Spleen (tissue), 7 donors: ENCODE measurements at regions not wholly inside any gene's neighbourhood (a gene's known extent, or its start where the extent isn't known, plus 50 kb on each side); places are given as distances from the start of the nearest gene placed in this dataset.

Experiments used
- POLR2A ChIP-seq, 3 donors: fragments of 450-650 bp; IDR thresholded peaks; one replicate each; pipeline ENCODE4 v1.5.1; 2017; ENCODE audit warnings: antibody characterized with exemption in 3 of 3, mild to moderate bottlenecking in 1 of 3
- POLR2AphosphoS5 ChIP-seq, 3 donors: sonication (generic); formaldehyde crosslinking; IDR thresholded peaks; one replicate each; pipeline ENCODE4 v1.5.1; 2017; ENCODE audit warnings: antibody characterized with exemption in 3 of 3
- TF ChIP-seq, protein P1 (sequence below), 11 experiments: fragments of 200-600 bp in 7 of 11; fragments of 450-650 bp in 4 of 11; sonication (generic) in 4 of 11; IDR thresholded peaks in 8 of 11; conservative IDR thresholded peaks in 3 of 11; 1 replicate in 7 of 11; 2 replicates in 4 of 11; pipeline versions ENCODE4 v1.4.0 to v1.8.0; 2016 to 2021; ENCODE audit warnings: antibody characterized with exemption in 11 of 11, inconsistent platforms in 4 of 11, mild to moderate bottlenecking in 1 of 11
- donor health status: DM: no; HTN: no; CAD: no; lungs with moderate emphysema.
- donor health status: DM: no; HTN: no; CAD: no.
- donor health status: DM: no; HTN: no; CAD: no.

DNA sequence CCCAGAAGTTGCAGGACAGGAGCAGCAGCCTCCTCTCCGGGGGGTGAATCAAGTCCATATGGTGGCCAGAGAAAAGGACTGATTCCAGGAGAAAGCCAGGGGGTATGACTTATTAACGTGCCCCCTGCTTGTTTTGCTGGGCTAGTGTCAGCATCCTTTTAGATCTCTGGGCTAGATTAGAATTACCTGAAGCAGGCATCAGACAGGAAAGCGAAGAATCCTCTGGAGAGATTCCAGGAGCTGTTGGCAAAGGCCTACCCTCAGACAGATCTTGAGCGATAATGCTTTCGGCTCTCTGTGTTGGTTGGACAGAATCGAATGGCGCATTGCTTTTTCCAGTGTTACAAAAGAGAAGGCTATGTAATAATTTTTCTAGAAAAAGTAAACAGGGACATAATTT is 164.0 kb upstream of the GLI3 start:
- TF ChIP-seq POLR2A (IDR thresholded peaks at IDR 0.05) (no peak), POLR2AphosphoS5 (IDR thresholded peaks at IDR 0.05) (no peak)
- TF ChIP-seq, protein P1, sequence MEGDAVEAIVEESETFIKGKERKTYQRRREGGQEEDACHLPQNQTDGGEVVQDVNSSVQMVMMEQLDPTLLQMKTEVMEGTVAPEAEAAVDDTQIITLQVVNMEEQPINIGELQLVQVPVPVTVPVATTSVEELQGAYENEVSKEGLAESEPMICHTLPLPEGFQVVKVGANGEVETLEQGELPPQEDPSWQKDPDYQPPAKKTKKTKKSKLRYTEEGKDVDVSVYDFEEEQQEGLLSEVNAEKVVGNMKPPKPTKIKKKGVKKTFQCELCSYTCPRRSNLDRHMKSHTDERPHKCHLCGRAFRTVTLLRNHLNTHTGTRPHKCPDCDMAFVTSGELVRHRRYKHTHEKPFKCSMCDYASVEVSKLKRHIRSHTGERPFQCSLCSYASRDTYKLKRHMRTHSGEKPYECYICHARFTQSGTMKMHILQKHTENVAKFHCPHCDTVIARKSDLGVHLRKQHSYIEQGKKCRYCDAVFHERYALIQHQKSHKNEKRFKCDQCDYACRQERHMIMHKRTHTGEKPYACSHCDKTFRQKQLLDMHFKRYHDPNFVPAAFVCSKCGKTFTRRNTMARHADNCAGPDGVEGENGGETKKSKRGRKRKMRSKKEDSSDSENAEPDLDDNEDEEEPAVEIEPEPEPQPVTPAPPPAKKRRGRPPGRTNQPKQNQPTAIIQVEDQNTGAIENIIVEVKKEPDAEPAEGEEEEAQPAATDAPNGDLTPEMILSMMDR (IDR thresholded peaks at IDR 0.05 in 8 of 11, conservative IDR thresholded peaks at IDR 0.05 in 3 of 11): no peak
